Prostate gland (tissue), 2 donors: ENCODE measurements at regions not wholly inside any gene's neighbourhood (a gene's known extent, or its start where the extent isn't known, plus 50 kb on each side); places are given as distances from the start of the nearest gene placed in this dataset.
"Not testable (repeated sequence)": the region's sequence is repeated elsewhere in the genome, so short reads cannot be mapped to it uniquely, and the experiment has no call there.

Experiments used
- CTCF ChIP-seq, 4 experiments: fragments of 200-600 bp in 2 of 4; fragments of 450-650 bp in 2 of 4; sonication (generic) in 2 of 4; IDR thresholded peaks; 1 replicate in 3 of 4; 2 replicates in 1 of 4; pipeline ENCODE4 v1.5.1; 2016 to 2019; ENCODE audit warnings: antibody characterized with exemption in 4 of 4, mild to moderate bottlenecking in 2 of 4, moderate library complexity in 2 of 4
- POLR2A ChIP-seq: fragments of 450-650 bp; IDR thresholded peaks from one replicate; pipeline ENCODE4 v1.6.1; 2016; ENCODE audit warnings: antibody characterized with exemption, mild to moderate bottlenecking
- POLR2AphosphoS5 ChIP-seq: sonication (generic); formaldehyde crosslinking; IDR thresholded peaks from one replicate; pipeline ENCODE4 v1.6.1; 2017; ENCODE audit warnings: antibody characterized with exemption

- TF ChIP-seq CTCF (IDR thresholded peaks at IDR 0.05); POLR2A; POLR2AphosphoS5: not testable (repeated sequence)
These were observed 74.7 kb upstream of the MED13 start for GRCh38 chr17:62139690-62140354.
